Activated CD4-positive, alpha-beta T cell treated with anti-CD3 and anti-CD28 coated beads for 36 hours (primary cell): ENCODE measurements at regions not wholly inside any gene's neighbourhood (a gene's known extent, or its start where the extent isn't known, plus 50 kb on each side); places are given as distances from the start of the nearest gene placed in this dataset.

ENCODE experiments used
- ATAC-seq: fragments of 200-7000 bp; cut with Tn5 transposase; one replicate; pipeline ENCODE4 v1.10.0; 2021; ENCODE audit warnings: mild to moderate bottlenecking, moderate library complexity
- CTCF ChIA-PET: fragments of 350-600 bp; sonication (Branson Sonifier 250); formaldehyde crosslinking; loops from one replicate; lab custom pipeline; 2021; ENCODE audit warnings: antibody characterized with exemption; lab: Charles Lee
- POLR2A ChIA-PET: fragments of 350-600 bp; sonication (Branson Sonifier 250); formaldehyde crosslinking; loops from one replicate; lab custom pipeline; 2021; ENCODE audit warnings: antibody characterized with exemption, inconsistent platforms; lab: Charles Lee
- DNase-seq: peaks from one replicate; pipeline ENCODE4 v3.0.0-alpha.2; 2020
- H3K27ac Mint-ChIP-seq: one replicate; pipeline ENCODE4 v1.8.0; 2021; ENCODE audit warnings: mixed read lengths
- H3K27me3 Mint-ChIP-seq: one replicate; pipeline ENCODE4 v1.8.0; 2021; ENCODE audit warnings: mixed read lengths
- H3K36me3 Mint-ChIP-seq: one replicate; pipeline ENCODE4 v1.8.0; 2021; ENCODE audit warnings: low read depth, mixed read lengths
- H3K4me1 Mint-ChIP-seq: one replicate; pipeline ENCODE4 v1.8.0; 2021; ENCODE audit warnings: mixed read lengths
- H3K4me3 Mint-ChIP-seq: one replicate; pipeline ENCODE4 v1.8.0; 2021; ENCODE audit warnings: mild to moderate bottlenecking, moderate library complexity, mixed read lengths
- H3K9me3 Mint-ChIP-seq: one replicate; pipeline ENCODE4 v1.8.0; 2021; ENCODE audit warnings: low read depth, mixed read lengths
- intact Hi-C, 2 experiments: fragments of 100-400 bp; cut with DNase I in 1 of 2; cut with micrococcal nuclease in 1 of 2; formaldehyde crosslinking; loops; one replicate each; pipeline versions ENCODE4 v1.14.2 to v1.15.1; 2022 to 2024; cut with DNase I, micrococcal nuclease

GRCh38 chr7:91653286-91653685 lies 227.2 kb downstream of the MTERF1 start:
- no peaks in the 10 kb centered on the region for H3K4me1 Mint-ChIP-seq
- H3K36me3 Mint-ChIP-seq, result no peaks in the 10 kb centered on the region
- H3K27ac Mint-ChIP-seq, result no peak overlapping the region
- ATAC-seq, result no peak
- no peak overlapping the region for H3K4me3 Mint-ChIP-seq
- POLR2A ChIA-PET, result no interaction called here
- peaks cover 2% of the 10 kb centered on the region for H3K27me3 Mint-ChIP-seq
- CTCF ChIA-PET, result interaction anchor here (1.2 kb wide), 1 partner anchor 9 kb away, joined by 3 read pairs; no protein-coding TSS in a partner anchor
- intact Hi-C loops, result no loop called here
- DNase-seq, result no peak
- peaks cover 11% of the 10 kb centered on the region for H3K9me3 Mint-ChIP-seq

- H3K27me3 Mint-ChIP-seq, result peaks cover 2% of the 10 kb centered on the region
These were observed 224.8 kb downstream of the MTERF1 start for GRCh38 chr7:91655656-91656055.

GRCh38 chr7:91656541-91657482 lies 223.7 kb downstream of the MTERF1 start:
- H3K9me3 Mint-ChIP-seq, result no peaks in the 10 kb centered on the region
- H3K27ac Mint-ChIP-seq, result no peak overlapping the region
- ChIA-PET POLR2A (no interaction called here), CTCF (no interaction called here)
- no peaks in the 10 kb centered on the region for H3K27me3 Mint-ChIP-seq
- H3K4me3 Mint-ChIP-seq, result no peak overlapping the region
- intact Hi-C loops, result no loop called here
- ATAC-seq, result no peak
- no peak for DNase-seq
- H3K4me1 Mint-ChIP-seq, result peaks cover 6% of the 10 kb centered on the region
- H3K36me3 Mint-ChIP-seq, result no peaks in the 10 kb centered on the region

More at GRCh38 chr7:91655656-91656055, 224.8 kb downstream of the MTERF1 start:
- H3K27ac Mint-ChIP-seq, result no peak overlapping the region
- peaks cover 4% of the 10 kb centered on the region for H3K9me3 Mint-ChIP-seq
- intact Hi-C loops, result no loop called here
- ATAC-seq (no peak), DNase-seq (no peak)
- CTCF ChIA-PET, result no interaction called here
- POLR2A ChIA-PET, result no interaction called here
- H3K4me1 Mint-ChIP-seq, result peaks cover under 1% of the 10 kb centered on the region
- no peak overlapping the region for H3K4me3 Mint-ChIP-seq
- no peaks in the 10 kb centered on the region for H3K36me3 Mint-ChIP-seq

- ATAC-seq (no peak), DNase-seq (no peak)
- intact Hi-C loops, result no loop called here
- no peaks in the 10 kb centered on the region for H3K27me3 Mint-ChIP-seq
- ChIA-PET POLR2A (no interaction called here), CTCF (no interaction called here)
- H3K4me1 Mint-ChIP-seq, result peaks cover 6% of the 10 kb centered on the region
- no peak overlapping the region for H3K4me3 Mint-ChIP-seq
- H3K36me3 Mint-ChIP-seq, result no peaks in the 10 kb centered on the region
- no peak overlapping the region for H3K27ac Mint-ChIP-seq
- no peaks in the 10 kb centered on the region for H3K9me3 Mint-ChIP-seq
These were observed 222.9 kb downstream of the MTERF1 start for GRCh38 chr7:91657483-91658071.

- Mint-ChIP-seq H3K27me3 (no peaks in the 10 kb centered on the region), H3K36me3 (no peaks in the 10 kb centered on the region), H3K9me3 (no peaks in the 10 kb centered on the region), H3K4me3 (no peak overlapping the region), H3K4me1 (peaks cover 6% of the 10 kb centered on the region), H3K27ac (no peak overlapping the region)
- DNase-seq (no peak), ATAC-seq (no peak)
- ChIA-PET CTCF (no interaction called here), POLR2A (no interaction called here)
- intact Hi-C loops, result no loop called here
These were observed 221.4 kb downstream of the MTERF1 start for GRCh38 chr7:91659096-91659495.

- DNase-seq (no peak), ATAC-seq (peak; percentile 60)
- Mint-ChIP-seq H3K36me3 (no peaks in the 10 kb centered on the region), H3K4me1 (peaks cover 6% of the 10 kb centered on the region), H3K27me3 (no peaks in the 10 kb centered on the region), H3K9me3 (no peaks in the 10 kb centered on the region), H3K27ac (no peak overlapping the region), H3K4me3 (no peak overlapping the region)
- ChIA-PET CTCF (no interaction called here), POLR2A (no interaction called here)
- intact Hi-C loops, result no loop called here
These were observed 219.7 kb downstream of the MTERF1 start for GRCh38 chr7:91660734-91661356.

- Mint-ChIP-seq H3K27ac (no peak overlapping the region), H3K36me3 (no peaks in the 10 kb centered on the region), H3K4me3 (no peak overlapping the region), H3K27me3 (no peaks in the 10 kb centered on the region), H3K4me1 (peaks cover 6% of the 10 kb centered on the region), H3K9me3 (peaks cover 1% of the 10 kb centered on the region)
- ATAC-seq, result no peak
- no peak for DNase-seq
- ChIA-PET CTCF (no interaction called here), POLR2A (no interaction called here)
- intact Hi-C loops, result no loop called here
These were observed 218.8 kb downstream of the MTERF1 start for GRCh38 chr7:91661727-91662126.

- ATAC-seq (no peak), DNase-seq (no peak)
- peaks cover 1% of the 10 kb centered on the region for H3K9me3 Mint-ChIP-seq
- no peaks in the 10 kb centered on the region for H3K27me3 Mint-ChIP-seq
- H3K36me3 Mint-ChIP-seq, result no peaks in the 10 kb centered on the region
- H3K4me3 Mint-ChIP-seq, result no peak overlapping the region
- intact Hi-C loops, result no loop called here
- ChIA-PET POLR2A (no interaction called here), CTCF (no interaction called here)
- no peaks in the 10 kb centered on the region for H3K4me1 Mint-ChIP-seq
- H3K27ac Mint-ChIP-seq, result no peak overlapping the region
These were observed 212.3 kb downstream of the MTERF1 start for GRCh38 chr7:91668217-91668616.

GRCh38 chr7:91671245-91671644 lies 209.3 kb downstream of the MTERF1 start:
- CTCF ChIA-PET, result no interaction called here
- no peak for ATAC-seq
- H3K27me3 Mint-ChIP-seq, result no peaks in the 10 kb centered on the region

GRCh38 chr7:91674470-91674869 lies 206.0 kb downstream of the MTERF1 start:
- ATAC-seq, result no peak
- no peaks in the 10 kb centered on the region for H3K27me3 Mint-ChIP-seq
- intact Hi-C loops, result no loop called here
- POLR2A ChIA-PET, result interaction anchor here (0.7 kb wide), 1 partner anchor 15 kb away, joined by 3 read pairs; no protein-coding TSS in a partner anchor
- H3K27ac Mint-ChIP-seq, result no peak overlapping the region
- DNase-seq, result no peak
- no peak overlapping the region for H3K4me3 Mint-ChIP-seq
- H3K36me3 Mint-ChIP-seq, result no peaks in the 10 kb centered on the region
- no peaks in the 10 kb centered on the region for H3K4me1 Mint-ChIP-seq
- peaks cover 4% of the 10 kb centered on the region for H3K9me3 Mint-ChIP-seq
- CTCF ChIA-PET, result no interaction called here

More at GRCh38 chr7:91671245-91671644, 209.3 kb downstream of the MTERF1 start:
- H3K4me3 Mint-ChIP-seq, result no peak overlapping the region
- H3K9me3 Mint-ChIP-seq, result no peaks in the 10 kb centered on the region
- intact Hi-C loops, result no loop called here
- no peak for DNase-seq
- H3K4me1 Mint-ChIP-seq, result no peaks in the 10 kb centered on the region
- no peak overlapping the region for H3K27ac Mint-ChIP-seq
- POLR2A ChIA-PET, result no interaction called here
- no peaks in the 10 kb centered on the region for H3K36me3 Mint-ChIP-seq

GRCh38 chr7:91681718-91682117 lies 198.8 kb downstream of the MTERF1 start:
- Mint-ChIP-seq H3K27me3 (no peaks in the 10 kb centered on the region), H3K27ac (no peak overlapping the region), H3K36me3 (peaks cover 4% of the 10 kb centered on the region), H3K4me3 (no peak overlapping the region), H3K9me3 (peaks cover 23% of the 10 kb centered on the region), H3K4me1 (no peaks in the 10 kb centered on the region)
- ChIA-PET POLR2A (no interaction called here), CTCF (no interaction called here)
- intact Hi-C loops, result no loop called here
- DNase-seq (no peak), ATAC-seq (no peak)
